Suprapubic skin (tissue), 4 donors: ENCODE measurements at regions not wholly inside any gene's neighbourhood (a gene's known extent, or its start where the extent isn't known, plus 50 kb on each side); places are given as distances from the start of the nearest gene placed in this dataset.

Experiments
- EP300 ChIP-seq: sonication (generic); formaldehyde crosslinking; IDR thresholded peaks from one replicate; pipeline ENCODE4 v1.6.1; 2017; ENCODE audit warnings: antibody characterized with exemption
- POLR2AphosphoS5 ChIP-seq, 3 donors: sonication (generic); formaldehyde crosslinking; IDR thresholded peaks; one replicate each; pipeline ENCODE4 v1.6.1; 2017; ENCODE audit warnings: antibody characterized with exemption in 3 of 3
- TF ChIP-seq, protein P1 (sequence below), 2 donors: fragments of 200-600 bp in 1 of 2; fragments of 450-650 bp in 1 of 2; sonication (generic) in 1 of 2; IDR thresholded peaks; one replicate each; pipeline ENCODE4 v1.5.1; 2016 to 2019; ENCODE audit warnings: antibody characterized with exemption in 2 of 2, mild to moderate bottlenecking in 1 of 2, moderate library complexity in 1 of 2

DNA sequence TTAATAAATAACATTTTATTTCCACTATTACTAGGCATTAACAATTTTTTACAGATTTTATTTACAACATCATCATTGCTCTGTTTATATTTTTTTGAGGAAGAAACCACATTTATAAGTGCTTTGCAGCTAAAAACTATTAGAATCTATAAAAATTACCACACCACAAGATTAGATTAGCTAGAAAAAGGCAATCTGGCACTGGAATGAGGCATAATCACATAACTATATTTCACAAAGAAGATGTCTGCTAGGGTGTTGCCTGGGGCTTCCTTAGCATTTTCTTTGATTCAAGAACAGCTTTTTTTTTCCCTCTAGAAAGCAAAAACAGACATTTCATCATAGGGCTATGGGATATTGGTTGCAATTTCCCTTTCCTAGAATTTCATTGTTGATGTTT, 2169.2 kb downstream of the MRPL39 start:
- TF ChIP-seq, protein P1, sequence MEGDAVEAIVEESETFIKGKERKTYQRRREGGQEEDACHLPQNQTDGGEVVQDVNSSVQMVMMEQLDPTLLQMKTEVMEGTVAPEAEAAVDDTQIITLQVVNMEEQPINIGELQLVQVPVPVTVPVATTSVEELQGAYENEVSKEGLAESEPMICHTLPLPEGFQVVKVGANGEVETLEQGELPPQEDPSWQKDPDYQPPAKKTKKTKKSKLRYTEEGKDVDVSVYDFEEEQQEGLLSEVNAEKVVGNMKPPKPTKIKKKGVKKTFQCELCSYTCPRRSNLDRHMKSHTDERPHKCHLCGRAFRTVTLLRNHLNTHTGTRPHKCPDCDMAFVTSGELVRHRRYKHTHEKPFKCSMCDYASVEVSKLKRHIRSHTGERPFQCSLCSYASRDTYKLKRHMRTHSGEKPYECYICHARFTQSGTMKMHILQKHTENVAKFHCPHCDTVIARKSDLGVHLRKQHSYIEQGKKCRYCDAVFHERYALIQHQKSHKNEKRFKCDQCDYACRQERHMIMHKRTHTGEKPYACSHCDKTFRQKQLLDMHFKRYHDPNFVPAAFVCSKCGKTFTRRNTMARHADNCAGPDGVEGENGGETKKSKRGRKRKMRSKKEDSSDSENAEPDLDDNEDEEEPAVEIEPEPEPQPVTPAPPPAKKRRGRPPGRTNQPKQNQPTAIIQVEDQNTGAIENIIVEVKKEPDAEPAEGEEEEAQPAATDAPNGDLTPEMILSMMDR (IDR thresholded peaks at IDR 0.05): no peak
- TF ChIP-seq POLR2AphosphoS5 (IDR thresholded peaks at IDR 0.05): no peak
- no peak for TF ChIP-seq EP300
